HCT116 (cell line): ENCODE measurements at regions not wholly inside any gene's neighbourhood (a gene's known extent, or its start where the extent isn't known, plus 50 kb on each side); places are given as distances from the start of the nearest gene placed in this dataset.

Source experiments
- CTCF ChIP-seq, 3 experiments: fragments of 200-600 bp in 1 of 3; sonication (generic) in 1 of 3; IDR thresholded peaks in 2 of 3; conservative IDR thresholded peaks in 1 of 3; 2 replicates each; pipeline ENCODE4 v1.5.1; 2012 to 2017; ENCODE audit warnings: low read depth in 2 of 3, low read length in 2 of 3, antibody characterized with exemption in 1 of 3, borderline replicate concordance in 1 of 3, control low read depth in 1 of 3, mild to moderate bottlenecking in 1 of 3, mixed read lengths in 1 of 3, mixed run types in 1 of 3, moderate library complexity in 1 of 3; ENCODE audit not compliant: insufficient read depth in 1 of 3
- EGR1 ChIP-seq: IDR thresholded peaks from 2 replicates; pipeline ENCODE4 v1.6.1; 2012; ENCODE audit warnings: low read depth
- EZH2 ChIP-seq: fragments of 200-600 bp; sonication (generic); IDR thresholded peaks from 2 replicates; pipeline ENCODE4 v1.6.1; 2017; ENCODE audit warnings: antibody characterized with exemption, mixed run types
- EZH2phosphoT487 ChIP-seq: fragments of 200-600 bp; IDR thresholded peaks from 2 replicates; pipeline ENCODE4 v1.6.1; 2018; ENCODE audit warnings: antibody characterized with exemption, borderline replicate concordance
- JUND ChIP-seq: IDR thresholded peaks from 2 replicates; pipeline ENCODE4 v1.6.1; 2012
- POLR2A ChIP-seq: IDR thresholded peaks from 2 replicates; pipeline ENCODE4 v1.7.0; 2011; ENCODE audit warnings: borderline replicate concordance; ENCODE audit not compliant: insufficient read depth, insufficient read length; ENCODE audit errors: extremely low read depth
- POLR2AphosphoS5 ChIP-seq: IDR thresholded peaks from 2 replicates; pipeline ENCODE4 v1.6.1; 2011; ENCODE audit warnings: mild to moderate bottlenecking, low read depth, low read length, moderate library complexity
- REST ChIP-seq: IDR thresholded peaks from 2 replicates; pipeline ENCODE4 v1.6.1; 2012; ENCODE audit warnings: low read depth
- SIN3A ChIP-seq: IDR thresholded peaks from 2 replicates; pipeline ENCODE4 v1.6.1; 2012; ENCODE audit warnings: low read depth
- SP1 ChIP-seq: IDR thresholded peaks from 2 replicates; pipeline ENCODE4 v1.6.1; 2012; ENCODE audit warnings: low read depth
- SRF ChIP-seq: IDR thresholded peaks from 2 replicates; pipeline ENCODE4 v1.6.1; 2012; ENCODE audit warnings: low read depth
- TCF7L2 ChIP-seq: IDR thresholded peaks from 2 replicates; pipeline ENCODE4 v1.7.0; 2011; ENCODE audit warnings: borderline replicate concordance, inconsistent platforms; ENCODE audit not compliant: insufficient read depth, insufficient read length; ENCODE audit errors: extremely low read depth
- ZNF274 ChIP-seq: fragments of 200-500 bp; sonication (Bioruptor generic); IDR thresholded peaks from 2 replicates; pipeline ENCODE4 v1.6.1; 2014; ENCODE audit warnings: mild to moderate bottlenecking, low read depth, low read length, inconsistent platforms

- TF ChIP-seq POLR2A (no peak), REST (no peak), CTCF (IDR thresholded peaks at IDR 0.05 in 2 of 3, conservative IDR thresholded peaks at IDR 0.05 in 1 of 3; ENCODE audit: borderline replicate concordance in 1 of 3, insufficient read depth in 1 of 3, low read depth in 2 of 3, low read length in 2 of 3) (no peak), EZH2phosphoT487 (no peak), EGR1 (no peak), EZH2 (no peak), JUND (no peak), SP1 (no peak), POLR2AphosphoS5 (no peak), SRF (no peak), SIN3A (no peak), TCF7L2 (no peak), ZNF274 (no peak)
Observed at GRCh38 chr12:11446372-11446771, 51.0 kb upstream of the PRB2 start.
